Panc1 (cell line): ENCODE measurements at regions not wholly inside any gene's neighbourhood (a gene's known extent, or its start where the extent isn't known, plus 50 kb on each side); places are given as distances from the start of the nearest gene placed in this dataset.

Experiments
- ATAC-seq: fragments of 200-7000 bp; cut with Tn5 transposase; 2 replicates; pipeline ENCODE4 v1.9.1; 2020; ENCODE audit warnings: mild to moderate bottlenecking, moderate library complexity
- BruUV-seq: library from RNA; stranded (reverse); fragments of 400-500 nt; replicated peaks from 2 replicates; lab custom pipeline; 2021; lab: Mats Ljungman, UMichigan
- CTCF ChIA-PET: fragments of 300-600 bp; sonication (Branson Sonifier 250); formaldehyde crosslinking; loops from one replicate; lab custom pipeline; 2022; ENCODE audit warnings: antibody characterized with exemption; lab: Charles Lee
- POLR2A ChIA-PET: fragments of 300-600 bp; sonication (Branson Sonifier 250); formaldehyde crosslinking; loops from one replicate; lab custom pipeline; 2022; ENCODE audit warnings: antibody characterized with exemption; lab: Charles Lee
- DNase-seq: peaks from one replicate; pipeline ENCODE4 v3.0.0-alpha.2; 2010; ENCODE audit warnings: low read depth, low spot score
- H3K27ac ChIP-seq: 2 replicates; pipeline ENCODE4 v1.5.1; 2011; ENCODE audit warnings: mild to moderate bottlenecking, low read length, inconsistent platforms
- H3K27me3 ChIP-seq: fragments of 200-500 bp; sonication (Bioruptor generic); 2 replicates; pipeline ENCODE4 v1.6.0; 2014; ENCODE audit warnings: low read length, inconsistent platforms; ENCODE audit not compliant: control insufficient read depth, insufficient read depth
- H3K36me3 ChIP-seq: fragments of 200-500 bp; sonication (Bioruptor generic); 2 replicates; pipeline ENCODE4 v1.5.1; 2014; ENCODE audit warnings: inconsistent platforms, mild to moderate bottlenecking, low read length, moderate library complexity; ENCODE audit not compliant: control insufficient read depth, insufficient read depth
- H3K4me1 ChIP-seq: 2 replicates; pipeline ENCODE4 v1.5.1; 2011; ENCODE audit warnings: inconsistent platforms, mild to moderate bottlenecking, low read length, moderate library complexity; ENCODE audit not compliant: control insufficient read depth, insufficient read depth
- H3K4me3 ChIP-seq, 2 experiments: 2 replicates each; pipeline ENCODE4 v1.5.1; 2011 to 2012; ENCODE audit warnings: low read depth in 2 of 2, low read length in 2 of 2, mild to moderate bottlenecking in 2 of 2, inconsistent platforms in 1 of 2, moderate library complexity in 1 of 2
- H3K9me3 ChIP-seq: fragments of 200-500 bp; sonication (Bioruptor generic); 2 replicates; pipeline ENCODE4 v1.5.1; 2014; ENCODE audit warnings: low read depth, mild to moderate bottlenecking, inconsistent platforms, low read length, moderate library complexity; ENCODE audit not compliant: control insufficient read depth, insufficient read depth
- POLR2AphosphoS5 ChIP-seq: IDR thresholded peaks from 2 replicates; pipeline ENCODE4 v1.6.1; 2012; ENCODE audit warnings: mild to moderate bottlenecking, low read depth, low read length, moderate library complexity
- SIN3A ChIP-seq: IDR thresholded peaks from 2 replicates; pipeline ENCODE4 v1.6.1; 2012; ENCODE audit warnings: low read depth, mild to moderate bottlenecking, low read length, moderate library complexity, borderline replicate concordance; ENCODE audit not compliant: insufficient read depth
- TCF7L2 ChIP-seq: IDR thresholded peaks from 2 replicates; pipeline ENCODE4 v1.6.1; 2011; ENCODE audit warnings: mild to moderate bottlenecking, low read depth, low read length, inconsistent platforms
- in situ Hi-C: cut with HindIII; loops from 2 replicates; pipeline ENCODE4 v1.10.0; 2016; ENCODE audit warnings: low sequenced_read_pairs, low pct_unique_long_range_greater_than_20kb
- intact Hi-C: fragments of 100-400 bp; cut with micrococcal nuclease; formaldehyde crosslinking; loops from one replicate; pipeline ENCODE4 v1.10.0; 2022; ENCODE audit not compliant: unreplicated experiment
- TF ChIP-seq, protein P1 (sequence below): fragments of 450-650 bp; IDR thresholded peaks from 2 replicates; pipeline ENCODE4 v1.5.1; 2017; ENCODE audit warnings: mild to moderate bottlenecking
- TF ChIP-seq, protein P2 (sequence below), 2 experiments: IDR thresholded peaks; 2 replicates each; pipeline ENCODE4 v1.6.1; 2011 to 2012; ENCODE audit warnings: low read depth in 2 of 2, control low read depth in 1 of 2, low read length in 1 of 2, mild to moderate bottlenecking in 1 of 2, moderate library complexity in 1 of 2; ENCODE audit not compliant: insufficient read depth in 1 of 2

DNA sequence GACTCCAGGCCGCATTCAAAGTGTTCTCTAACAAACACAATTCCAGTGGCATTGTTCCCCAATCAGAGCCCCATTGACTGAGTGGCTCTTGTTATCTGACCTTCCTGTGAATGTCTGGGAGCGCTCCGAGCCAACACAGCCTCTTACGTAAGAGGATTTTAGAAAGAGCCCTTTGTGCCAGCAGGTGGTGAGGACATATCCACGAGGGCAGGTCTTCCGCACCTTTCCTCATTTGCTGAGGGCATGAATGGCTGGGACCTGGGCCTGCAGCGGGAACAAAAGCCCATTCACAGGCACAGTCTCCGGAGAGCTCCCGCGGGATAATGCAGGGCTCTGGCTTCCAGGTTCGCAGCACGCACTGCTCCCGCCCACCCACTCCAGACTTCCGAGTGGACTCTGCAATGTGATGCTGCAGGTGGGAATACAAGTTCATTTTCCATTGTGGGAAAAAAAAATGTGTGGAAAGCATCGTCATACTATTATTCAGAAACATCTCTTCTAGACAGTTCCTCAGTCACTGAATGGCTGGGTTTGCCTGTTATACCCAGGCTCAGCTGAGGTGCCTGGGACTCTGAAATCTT is 295.0 kb upstream of the IGFBP3 start:
- no peaks in the 10 kb centered on the region for H3K9me3 ChIP-seq
- H3K27ac ChIP-seq: no peak overlapping the region
- no peaks in the 10 kb centered on the region for H3K27me3 ChIP-seq
- TF ChIP-seq, protein P1, sequence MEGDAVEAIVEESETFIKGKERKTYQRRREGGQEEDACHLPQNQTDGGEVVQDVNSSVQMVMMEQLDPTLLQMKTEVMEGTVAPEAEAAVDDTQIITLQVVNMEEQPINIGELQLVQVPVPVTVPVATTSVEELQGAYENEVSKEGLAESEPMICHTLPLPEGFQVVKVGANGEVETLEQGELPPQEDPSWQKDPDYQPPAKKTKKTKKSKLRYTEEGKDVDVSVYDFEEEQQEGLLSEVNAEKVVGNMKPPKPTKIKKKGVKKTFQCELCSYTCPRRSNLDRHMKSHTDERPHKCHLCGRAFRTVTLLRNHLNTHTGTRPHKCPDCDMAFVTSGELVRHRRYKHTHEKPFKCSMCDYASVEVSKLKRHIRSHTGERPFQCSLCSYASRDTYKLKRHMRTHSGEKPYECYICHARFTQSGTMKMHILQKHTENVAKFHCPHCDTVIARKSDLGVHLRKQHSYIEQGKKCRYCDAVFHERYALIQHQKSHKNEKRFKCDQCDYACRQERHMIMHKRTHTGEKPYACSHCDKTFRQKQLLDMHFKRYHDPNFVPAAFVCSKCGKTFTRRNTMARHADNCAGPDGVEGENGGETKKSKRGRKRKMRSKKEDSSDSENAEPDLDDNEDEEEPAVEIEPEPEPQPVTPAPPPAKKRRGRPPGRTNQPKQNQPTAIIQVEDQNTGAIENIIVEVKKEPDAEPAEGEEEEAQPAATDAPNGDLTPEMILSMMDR: no peak
- TF ChIP-seq POLR2AphosphoS5: no peak
- TF ChIP-seq, protein P2, sequence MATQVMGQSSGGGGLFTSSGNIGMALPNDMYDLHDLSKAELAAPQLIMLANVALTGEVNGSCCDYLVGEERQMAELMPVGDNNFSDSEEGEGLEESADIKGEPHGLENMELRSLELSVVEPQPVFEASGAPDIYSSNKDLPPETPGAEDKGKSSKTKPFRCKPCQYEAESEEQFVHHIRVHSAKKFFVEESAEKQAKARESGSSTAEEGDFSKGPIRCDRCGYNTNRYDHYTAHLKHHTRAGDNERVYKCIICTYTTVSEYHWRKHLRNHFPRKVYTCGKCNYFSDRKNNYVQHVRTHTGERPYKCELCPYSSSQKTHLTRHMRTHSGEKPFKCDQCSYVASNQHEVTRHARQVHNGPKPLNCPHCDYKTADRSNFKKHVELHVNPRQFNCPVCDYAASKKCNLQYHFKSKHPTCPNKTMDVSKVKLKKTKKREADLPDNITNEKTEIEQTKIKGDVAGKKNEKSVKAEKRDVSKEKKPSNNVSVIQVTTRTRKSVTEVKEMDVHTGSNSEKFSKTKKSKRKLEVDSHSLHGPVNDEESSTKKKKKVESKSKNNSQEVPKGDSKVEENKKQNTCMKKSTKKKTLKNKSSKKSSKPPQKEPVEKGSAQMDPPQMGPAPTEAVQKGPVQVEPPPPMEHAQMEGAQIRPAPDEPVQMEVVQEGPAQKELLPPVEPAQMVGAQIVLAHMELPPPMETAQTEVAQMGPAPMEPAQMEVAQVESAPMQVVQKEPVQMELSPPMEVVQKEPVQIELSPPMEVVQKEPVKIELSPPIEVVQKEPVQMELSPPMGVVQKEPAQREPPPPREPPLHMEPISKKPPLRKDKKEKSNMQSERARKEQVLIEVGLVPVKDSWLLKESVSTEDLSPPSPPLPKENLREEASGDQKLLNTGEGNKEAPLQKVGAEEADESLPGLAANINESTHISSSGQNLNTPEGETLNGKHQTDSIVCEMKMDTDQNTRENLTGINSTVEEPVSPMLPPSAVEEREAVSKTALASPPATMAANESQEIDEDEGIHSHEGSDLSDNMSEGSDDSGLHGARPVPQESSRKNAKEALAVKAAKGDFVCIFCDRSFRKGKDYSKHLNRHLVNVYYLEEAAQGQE (IDR thresholded peaks at IDR 0.05; ENCODE audit: insufficient read depth in 1 of 2, low read depth in 2 of 2, low read length in 1 of 2): no peak
- no peak for TF ChIP-seq TCF7L2
- TF ChIP-seq SIN3A: no peak
- H3K36me3 ChIP-seq: no peaks in the 10 kb centered on the region
- H3K4me1 ChIP-seq: no peaks in the 10 kb centered on the region
- CTCF ChIA-PET: no interaction called here
- no TSS peak for BruUV-seq
- ATAC-seq: no peak
- in situ Hi-C loops (no loop called here), intact Hi-C loops (no loop called here)
- POLR2A ChIA-PET: no interaction called here
- DNase-seq: no peak
- no peak overlapping the region for H3K4me3 ChIP-seq

DNA sequence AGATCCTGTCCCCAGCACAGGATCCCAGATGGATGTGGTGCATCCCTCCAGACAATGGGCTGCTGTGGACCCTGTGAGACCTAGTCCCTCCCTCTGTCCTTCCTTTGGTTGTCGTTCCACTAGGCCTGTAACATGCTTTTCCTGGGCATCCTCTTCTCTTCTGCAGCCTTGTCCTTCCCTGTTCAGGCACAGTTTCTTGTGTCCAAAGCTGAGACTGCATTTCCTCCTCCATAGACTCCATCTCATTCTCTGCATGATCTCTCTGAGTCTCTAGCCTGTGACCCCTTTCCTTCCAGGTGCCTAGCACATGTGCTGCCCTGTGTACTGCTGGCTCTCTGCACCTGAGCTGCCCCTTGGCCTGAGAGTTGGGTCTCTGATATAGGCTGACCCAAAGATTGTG is 293.5 kb upstream of the IGFBP3 start:
- H3K9me3 ChIP-seq: no peaks in the 10 kb centered on the region
- TF ChIP-seq, protein P1: no peak
- TF ChIP-seq TCF7L2 (no peak), POLR2AphosphoS5 (no peak), SIN3A (no peak)
- TF ChIP-seq, protein P2 (IDR thresholded peaks at IDR 0.05; ENCODE audit: insufficient read depth in 1 of 2, low read depth in 2 of 2, low read length in 1 of 2): no peak
- BruUV-seq: no TSS peak
- H3K27me3 ChIP-seq: no peaks in the 10 kb centered on the region
- H3K27ac ChIP-seq: no peak overlapping the region
- no peaks in the 10 kb centered on the region for H3K36me3 ChIP-seq
- no peaks in the 10 kb centered on the region for H3K4me1 ChIP-seq
- no peak for ATAC-seq
- intact Hi-C loops: no loop called here
- in situ Hi-C loops: no loop called here
- no peak overlapping the region for H3K4me3 ChIP-seq
- POLR2A ChIA-PET: no interaction called here
- no peak for DNase-seq
- CTCF ChIA-PET: no interaction called here
